Right hindlimb (tissue), 1 donor: ENCODE measurements at regions not wholly inside any gene's neighbourhood (a gene's known extent, or its start where the extent isn't known, plus 50 kb on each side); places are given as distances from the start of the nearest gene placed in this dataset.

Experiments
- DNase-seq: peaks from one replicate; pipeline ENCODE4 v3.0.0-alpha.2; 2018

GRCh38 chr16:63302811-63303210 is 1266.6 kb upstream of the CDH8 start:
- DNase-seq: no peak

- DNase-seq: no peak
Observed at GRCh38 chr16:63301349-63301748, 1265.1 kb upstream of the CDH8 start.

GRCh38 chr16:63298993-63299392 is 1262.8 kb upstream of the CDH8 start:
- DNase-seq: no peak

- DNase-seq: no peak
Observed at GRCh38 chr16:63292036-63292435, 1255.8 kb upstream of the CDH8 start.

- peak; percentile 61 for DNase-seq
Observed at GRCh38 chr16:63289834-63290460, 1253.7 kb upstream of the CDH8 start.

- no peak for DNase-seq
Observed at GRCh38 chr16:63287401-63287800, 1251.2 kb upstream of the CDH8 start.

GRCh38 chr16:63283721-63284120 is 1247.5 kb upstream of the CDH8 start:
- DNase-seq: no peak

- DNase-seq: no peak
Observed at GRCh38 chr16:63244631-63245030, 1208.4 kb upstream of the CDH8 start.

GRCh38 chr16:63241497-63242028 is 1205.3 kb upstream of the CDH8 start:
- no peak for DNase-seq

GRCh38 chr16:63239065-63239570 is 1202.9 kb upstream of the CDH8 start:
- no peak for DNase-seq

- no peak for DNase-seq
Observed at GRCh38 chr16:63230421-63231040, 1194.3 kb upstream of the CDH8 start.

GRCh38 chr16:63228259-63228658 is 1192.0 kb upstream of the CDH8 start:
- DNase-seq: no peak

GRCh38 chr16:63223851-63224250 is 1187.6 kb upstream of the CDH8 start:
- no peak for DNase-seq

- no peak for DNase-seq
Observed at GRCh38 chr16:63216696-63217423, 1180.6 kb upstream of the CDH8 start.

- DNase-seq: no peak
Observed at GRCh38 chr16:63201851-63202250, 1165.6 kb upstream of the CDH8 start.

GRCh38 chr16:63200940-63201339 is 1164.7 kb upstream of the CDH8 start:
- DNase-seq: no peak

GRCh38 chr16:63195336-63195735 is 1159.1 kb upstream of the CDH8 start:
- DNase-seq: no peak

GRCh38 chr16:63192980-63193379 is 1156.7 kb upstream of the CDH8 start:
- no peak for DNase-seq

GRCh38 chr16:63188086-63188771 is 1152.0 kb upstream of the CDH8 start:
- no peak for DNase-seq

GRCh38 chr16:63187638-63188037 is 1151.4 kb upstream of the CDH8 start:
- no peak for DNase-seq

GRCh38 chr16:63185235-63185780 is 1149.1 kb upstream of the CDH8 start:
- DNase-seq: no peak

GRCh38 chr16:63183743-63184142 is 1147.5 kb upstream of the CDH8 start:
- DNase-seq: no peak

GRCh38 chr16:63175313-63175712 is 1139.1 kb upstream of the CDH8 start:
- DNase-seq: no peak
